CD14-positive monocyte (primary cell): ENCODE measurements at regions not wholly inside any gene's neighbourhood (a gene's known extent, or its start where the extent isn't known, plus 50 kb on each side); places are given as distances from the start of the nearest gene placed in this dataset.

Experiments
- DNase-seq, 3 donors: peaks; one replicate each; pipeline ENCODE4 v3.0.0-alpha.2; 2011 to 2022
- H2AFZ ChIP-seq: 2 replicates; pipeline ENCODE4 v1.6.0; 2012; ENCODE audit warnings: mild to moderate bottlenecking, low read depth, low read length, inconsistent platforms; ENCODE audit not compliant: insufficient read depth, poor library complexity, severe bottlenecking
- H3K27ac ChIP-seq, 2 donors: 1 replicate in 1 of 2; 2 replicates in 1 of 2; pipeline ENCODE4 v1.5.1; 2012 to 2013; ENCODE audit warnings: low read length in 2 of 2, control low read depth in 1 of 2, inconsistent platforms in 1 of 2, low read depth in 1 of 2, mild to moderate bottlenecking in 1 of 2
- H3K27me3 ChIP-seq, 2 donors: one replicate each; pipeline versions ENCODE4 v1.6.0 to v1.6.1; 2011 to 2013; ENCODE audit warnings: low read length in 2 of 2; ENCODE audit not compliant: control insufficient read depth in 2 of 2, insufficient read depth in 2 of 2
- H3K36me3 ChIP-seq, 2 donors: replicated peaks in 1 of 2; 1 replicate in 1 of 2; 2 replicates in 1 of 2; pipeline versions ENCODE4 v1.5.1 to v1.6.1; 2012 to 2013; ENCODE audit warnings: low read length in 2 of 2, control low read depth in 1 of 2, inconsistent platforms in 1 of 2, mild to moderate bottlenecking in 1 of 2; ENCODE audit not compliant: insufficient read depth in 2 of 2, control insufficient read depth in 1 of 2
- H3K4me1 ChIP-seq, 2 donors: 1 replicate in 1 of 2; 2 replicates in 1 of 2; pipeline versions ENCODE4 v1.5.1 to v1.6.1; 2012 to 2013; ENCODE audit warnings: low read length in 2 of 2, control low read depth in 1 of 2, inconsistent platforms in 1 of 2, mild to moderate bottlenecking in 1 of 2, moderate library complexity in 1 of 2; ENCODE audit not compliant: insufficient read depth in 2 of 2, control insufficient read depth in 1 of 2
- H3K4me2 ChIP-seq: replicated peaks from 2 replicates; pipeline ENCODE3; 2012; ENCODE audit warnings: low read length, moderate library complexity, mild to moderate bottlenecking; ENCODE audit not compliant: poor library complexity, severe bottlenecking; ENCODE audit errors: extremely low read depth
- H3K4me3 ChIP-seq, 3 experiments: fragments of 200-600 bp in 1 of 3; sonication (generic) in 1 of 3; replicated peaks in 1 of 3; 1 replicate in 2 of 3; 2 replicates in 1 of 3; pipeline ENCODE4 v1.5.1; 2011 to 2013; ENCODE audit warnings: low read length in 3 of 3, mild to moderate bottlenecking in 3 of 3, control low read depth in 2 of 3, low read depth in 2 of 3, inconsistent platforms in 1 of 3, moderate library complexity in 1 of 3
- H3K79me2 ChIP-seq: 2 replicates; pipeline ENCODE4 v1.6.0; 2012; ENCODE audit warnings: mild to moderate bottlenecking, control low read depth, inconsistent platforms, low read length, moderate library complexity; ENCODE audit not compliant: insufficient read depth
- H3K9ac ChIP-seq: 2 replicates; pipeline ENCODE4 v1.6.0; 2017; ENCODE audit warnings: low read length, mild to moderate bottlenecking; ENCODE audit not compliant: insufficient read depth, poor library complexity, severe bottlenecking
- H3K9me3 ChIP-seq, 2 donors: replicated peaks in 1 of 2; 1 replicate in 1 of 2; 2 replicates in 1 of 2; pipeline versions ENCODE4 v1.5.1 to v1.6.1; 2012 to 2013; ENCODE audit warnings: low read length in 2 of 2, control low read depth in 1 of 2; ENCODE audit not compliant: control insufficient read depth in 1 of 2, insufficient read depth in 1 of 2
- H4K20me1 ChIP-seq: 2 replicates; pipeline ENCODE4 v1.6.0; 2012; ENCODE audit warnings: mild to moderate bottlenecking, low read length, control low read depth, moderate library complexity; ENCODE audit not compliant: insufficient read depth
- H3K27ac Mint-ChIP-seq, 7 donors: one replicate each; pipeline ENCODE4 v1.8.0; 2020; ENCODE audit warnings: mild to moderate bottlenecking in 7 of 7, mixed read lengths in 7 of 7, moderate library complexity in 6 of 7, inconsistent platforms in 2 of 7
- H3K27me3 Mint-ChIP-seq, 3 donors: one replicate each; pipeline ENCODE4 v1.8.0; 2021 to 2022; ENCODE audit warnings: low read depth in 3 of 3, mild to moderate bottlenecking in 3 of 3, mixed read lengths in 3 of 3, moderate library complexity in 3 of 3, inconsistent platforms in 1 of 3
- H3K36me3 Mint-ChIP-seq, 2 donors: one replicate each; pipeline ENCODE4 v1.8.0; 2020; ENCODE audit warnings: mixed read lengths in 2 of 2, inconsistent platforms in 1 of 2, mild to moderate bottlenecking in 1 of 2
- H3K4me1 Mint-ChIP-seq: one replicate; pipeline ENCODE4 v1.8.0; 2020; ENCODE audit warnings: mild to moderate bottlenecking, mixed read lengths
- H3K4me3 Mint-ChIP-seq, 2 donors: one replicate each; pipeline ENCODE4 v1.8.0; 2020; ENCODE audit warnings: mild to moderate bottlenecking in 2 of 2, mixed read lengths in 2 of 2, moderate library complexity in 1 of 2
- H3K9me3 Mint-ChIP-seq, 7 donors: one replicate each; pipeline ENCODE4 v1.8.0; 2020 to 2022; ENCODE audit warnings: mixed read lengths in 7 of 7, mild to moderate bottlenecking in 6 of 7, moderate library complexity in 6 of 7, inconsistent platforms in 2 of 7
- WGBS: methylation state at CpG from one replicate; pipeline ENCODE4 v1.1.5; 2013; ENCODE audit warnings: missing lambda C conversion rate; ENCODE audit not compliant: insufficient coverage; 5-methylcytosine and 5-hydroxymethylcytosine counted together
- intact Hi-C, 2 donors: fragments of 100-400 bp; cut with micrococcal nuclease; formaldehyde crosslinking; loops; one replicate each; pipeline versions ENCODE4 v1.15.0 to v1.15.1; 2023
- TF ChIP-seq, protein P1 (sequence below): fragments of 200-600 bp; IDR thresholded peaks from one replicate; pipeline ENCODE4 v1.8.0; 2022; ENCODE audit warnings: antibody characterized with exemption, mild to moderate bottlenecking

GRCh38 chr5:105158526-105158925 is 1595.9 kb upstream of the NUDT12 start:
- Histone ChIP-seq H3K4me3 (no peak overlapping the region), H4K20me1 (no peaks in the 10 kb centered on the region), H3K9ac (no peak overlapping the region), H3K9me3 (peaks cover 0 to 5% of the 10 kb centered on the region in 2 donors), H2AFZ (no peak overlapping the region), H3K36me3 (no peaks in the 10 kb centered on the region), H3K4me2 (no peak overlapping the region), H3K27ac (no peak overlapping the region), H3K79me2 (no peaks in the 10 kb centered on the region), H3K4me1 (no peaks in the 10 kb centered on the region), H3K27me3 (no peaks in the 10 kb centered on the region)
- Mint-ChIP-seq H3K4me1 (no peaks in the 10 kb centered on the region), H3K9me3 (peaks cover 0 to 6% (median 3%) of the 10 kb centered on the region in 7 donors), H3K27me3 (no peaks in the 10 kb centered on the region), H3K36me3 (no peaks in the 10 kb centered on the region), H3K4me3 (no peak overlapping the region), H3K27ac (no peak overlapping the region)
- intact Hi-C loops = no loop called here
- TF ChIP-seq, protein P1, sequence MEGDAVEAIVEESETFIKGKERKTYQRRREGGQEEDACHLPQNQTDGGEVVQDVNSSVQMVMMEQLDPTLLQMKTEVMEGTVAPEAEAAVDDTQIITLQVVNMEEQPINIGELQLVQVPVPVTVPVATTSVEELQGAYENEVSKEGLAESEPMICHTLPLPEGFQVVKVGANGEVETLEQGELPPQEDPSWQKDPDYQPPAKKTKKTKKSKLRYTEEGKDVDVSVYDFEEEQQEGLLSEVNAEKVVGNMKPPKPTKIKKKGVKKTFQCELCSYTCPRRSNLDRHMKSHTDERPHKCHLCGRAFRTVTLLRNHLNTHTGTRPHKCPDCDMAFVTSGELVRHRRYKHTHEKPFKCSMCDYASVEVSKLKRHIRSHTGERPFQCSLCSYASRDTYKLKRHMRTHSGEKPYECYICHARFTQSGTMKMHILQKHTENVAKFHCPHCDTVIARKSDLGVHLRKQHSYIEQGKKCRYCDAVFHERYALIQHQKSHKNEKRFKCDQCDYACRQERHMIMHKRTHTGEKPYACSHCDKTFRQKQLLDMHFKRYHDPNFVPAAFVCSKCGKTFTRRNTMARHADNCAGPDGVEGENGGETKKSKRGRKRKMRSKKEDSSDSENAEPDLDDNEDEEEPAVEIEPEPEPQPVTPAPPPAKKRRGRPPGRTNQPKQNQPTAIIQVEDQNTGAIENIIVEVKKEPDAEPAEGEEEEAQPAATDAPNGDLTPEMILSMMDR = no peak
- WGBS = no CpG with 5 or more reads among the region's 4 CpGs
- DNase-seq = no peak

GRCh38 chr5:105150323-105150722 is 1587.7 kb upstream of the NUDT12 start:
- Histone ChIP-seq H3K79me2 (no peaks in the 10 kb centered on the region), H3K27me3 (no peaks in the 10 kb centered on the region), H4K20me1 (no peaks in the 10 kb centered on the region), H3K4me2 (no peak overlapping the region), H2AFZ (no peak overlapping the region), H3K36me3 (no peaks in the 10 kb centered on the region), H3K9me3 (peaks cover under 1 to 5% of the 10 kb centered on the region in 2 donors), H3K27ac (no peak overlapping the region), H3K4me1 (no peaks in the 10 kb centered on the region), H3K4me3 (no peak overlapping the region), H3K9ac (no peak overlapping the region)
- Mint-ChIP-seq H3K9me3 (peaks cover 0 to 4% (median 0%) of the 10 kb centered on the region in 7 donors), H3K27me3 (peaks cover 0 to 2% (median 0%) of the 10 kb centered on the region in 3 donors), H3K4me3 (no peak overlapping the region), H3K4me1 (no peaks in the 10 kb centered on the region), H3K36me3 (no peaks in the 10 kb centered on the region), H3K27ac (no peak overlapping the region)
- intact Hi-C loops = no loop called here
- TF ChIP-seq, protein P1 = no peak
- WGBS = no CpG with 5 or more reads among the region's 3 CpGs
- DNase-seq = no peak
